Lung (tissue), 11 donors: ENCODE measurements at regions not wholly inside any gene's neighbourhood (a gene's known extent, or its start where the extent isn't known, plus 50 kb on each side); places are given as distances from the start of the nearest gene placed in this dataset.

Experiments
- ATAC-seq: fragments of 200-7000 bp; cut with Tn5 transposase; one replicate; pipeline ENCODE4 v1.9.1; 2020; ENCODE audit warnings: moderate number of reproducible peaks; ENCODE audit not compliant: insufficient read depth, low FRiP score
- DNase-seq, 3 donors: peaks; one replicate each; pipeline ENCODE4 v3.0.0-alpha.2; 2013 to 2017
- H3K27ac ChIP-seq, 2 donors: one replicate each; pipeline ENCODE4 v1.5.1; 2013; ENCODE audit warnings: mild to moderate bottlenecking in 2 of 2, moderate library complexity in 2 of 2, control low read depth in 1 of 2, inconsistent platforms in 1 of 2, low read depth in 1 of 2, low read length in 1 of 2
- H3K27me3 ChIP-seq, 3 donors: one replicate each; pipeline ENCODE4 v1.5.1; 2013; ENCODE audit warnings: low read length in 2 of 3; ENCODE audit not compliant: control insufficient read depth in 3 of 3, insufficient read depth in 3 of 3
- H3K36me3 ChIP-seq, 4 donors: one replicate each; pipeline ENCODE4 v1.5.1; 2013; ENCODE audit warnings: low read length in 4 of 4, mild to moderate bottlenecking in 1 of 4, moderate library complexity in 1 of 4; ENCODE audit not compliant: control insufficient read depth in 4 of 4, insufficient read depth in 4 of 4
- H3K4me1 ChIP-seq, 5 donors: one replicate each; pipeline ENCODE4 v1.5.1; 2013; ENCODE audit warnings: low read length in 5 of 5, mild to moderate bottlenecking in 2 of 5, moderate library complexity in 1 of 5; ENCODE audit not compliant: control insufficient read depth in 5 of 5, insufficient read depth in 5 of 5
- H3K4me3 ChIP-seq: one replicate; pipeline ENCODE4 v1.5.1; 2013; ENCODE audit warnings: mild to moderate bottlenecking, control low read depth, moderate library complexity
- H3K9ac ChIP-seq, 2 donors: one replicate each; pipeline ENCODE4 v1.5.1; 2013; ENCODE audit warnings: low read length in 2 of 2, control low read depth in 1 of 2; ENCODE audit not compliant: insufficient read depth in 1 of 2
- H3K9me3 ChIP-seq, 4 donors: one replicate each; pipeline ENCODE4 v1.5.1; 2013; ENCODE audit warnings: low read length in 3 of 4, mild to moderate bottlenecking in 1 of 4, moderate library complexity in 1 of 4; ENCODE audit not compliant: control insufficient read depth in 4 of 4, insufficient read depth in 3 of 4
- CTCF ChIP-seq: IDR thresholded peaks from 2 replicates; pipeline ENCODE4 v1.5.1; 2012; ENCODE audit warnings: mild to moderate bottlenecking; ENCODE audit errors: control extremely low read depth, extremely low read depth
- WGBS, 2 donors: extraction: QIAGEN DNeasy Blood & Tissue Kit; methylation state at CpG; one replicate each; pipeline ENCODE4 v1.1.7; 2013; 5-methylcytosine and 5-hydroxymethylcytosine counted together
- donor health status: control.
- donor health status: control.
- donor health status: Bipolar disorder and iron deficiency.
- donor health status: healthy.
- donor health status: DM: yes; HTN: yes; CAD: no.

GRCh38 chrX:67296395-67296794 is 247.4 kb upstream of the AR start:
- no peak for TF ChIP-seq CTCF
- H3K9me3 ChIP-seq: peaks cover 0 to 9% (median 1%) of the 10 kb centered on the region in 4 donors
- no peak overlapping the region for H3K9ac ChIP-seq
- H3K4me3 ChIP-seq: no peak overlapping the region
- H3K27ac ChIP-seq: no peak overlapping the region
- H3K4me1 ChIP-seq: no peaks in the 10 kb centered on the region
- ATAC-seq (no peak), DNase-seq (no peak)
- no peaks in the 10 kb centered on the region for H3K36me3 ChIP-seq
- WGBS, 2 donors: 22 to 57% methylated on average over 1 of the region's 1 CpG
- H3K27me3 ChIP-seq: no peaks in the 10 kb centered on the region

GRCh38 chrX:67317725-67318124 is 226.1 kb upstream of the AR start:
- Histone ChIP-seq H3K27ac (no peak overlapping the region), H3K36me3 (no peaks in the 10 kb centered on the region), H3K4me1 (no peaks in the 10 kb centered on the region), H3K9me3 (peaks cover 0 to 7% (median 1%) of the 10 kb centered on the region in 4 donors), H3K27me3 (no peaks in the 10 kb centered on the region), H3K9ac (no peak overlapping the region), H3K4me3 (no peak overlapping the region)
- TF ChIP-seq CTCF: no peak
- WGBS, 2 donors: 78 to 86% methylated on average over 4 of the region's 4 CpGs
- DNase-seq (no peak), ATAC-seq (no peak)

- ATAC-seq: no peak
- 31 to 75% methylated on average over 3 of the region's 3 CpGs for WGBS, 2 donors
Measured at GRCh38 chrX:67328476-67328875, 215.3 kb upstream of the AR start.

More at GRCh38 chrX:67328476-67328875, 215.3 kb upstream of the AR start:
- Histone ChIP-seq H3K4me3 (no peak overlapping the region), H3K9ac (no peak overlapping the region), H3K27me3 (no peaks in the 10 kb centered on the region), H3K27ac (no peak overlapping the region), H3K36me3 (no peaks in the 10 kb centered on the region), H3K9me3 (peaks cover 0 to 5% (median 0%) of the 10 kb centered on the region in 4 donors), H3K4me1 (no peaks in the 10 kb centered on the region)
- DNase-seq: no peak
- TF ChIP-seq CTCF: no peak
